Thyroid gland (tissue), 4 donors: ENCODE measurements at regions not wholly inside any gene's neighbourhood (a gene's known extent, or its start where the extent isn't known, plus 50 kb on each side); places are given as distances from the start of the nearest gene placed in this dataset.
A peak's percentile ranks its signal among the peaks of the same experiment; 100 is the strongest.

ENCODE experiments used
- DNase-seq, 2 donors: peaks; one replicate each; pipeline ENCODE4 v3.0.0-alpha.2; 2019
- H3K27ac ChIP-seq, 3 donors: fragments of 200-600 bp; sonication (generic); 1 replicate in 2 of 3; 2 replicates in 1 of 3; pipeline ENCODE4 v1.5.1; 2016 to 2019; ENCODE audit warnings: mild to moderate bottlenecking in 1 of 3, moderate library complexity in 1 of 3
- H3K27me3 ChIP-seq: fragments of 200-600 bp; sonication (generic); one replicate; pipeline ENCODE4 v1.5.1; 2019
- H3K36me3 ChIP-seq, 2 donors: fragments of 200-600 bp; sonication (generic); one replicate each; pipeline ENCODE4 v1.5.1; 2016 to 2019
- H3K4me1 ChIP-seq, 2 donors: fragments of 200-600 bp; sonication (generic); one replicate each; pipeline ENCODE4 v1.5.1; 2017 to 2019
- H3K4me3 ChIP-seq, 3 donors: fragments of 200-600 bp; sonication (generic); replicated peaks in 1 of 3; 1 replicate in 2 of 3; 2 replicates in 1 of 3; pipeline ENCODE4 v1.5.1; 2016; ENCODE audit warnings: mild to moderate bottlenecking in 1 of 3
- H3K9me3 ChIP-seq: fragments of 200-600 bp; sonication (generic); one replicate; pipeline ENCODE4 v1.5.1; 2017
- POLR2A ChIP-seq, 2 donors: fragments of 450-650 bp; IDR thresholded peaks; one replicate each; pipeline ENCODE4 v1.6.1; 2017; ENCODE audit warnings: antibody characterized with exemption in 2 of 2, mild to moderate bottlenecking in 2 of 2, moderate library complexity in 1 of 2
- WGBS, 2 donors: methylation state at CpG; one replicate each; pipeline ENCODE4 v1.1.5; 2017; 5-methylcytosine and 5-hydroxymethylcytosine counted together
- intact Hi-C: fragments of 100-400 bp; cut with DNase I; formaldehyde crosslinking; loops from one replicate; pipeline ENCODE4 v1.15.1; 2023
- TF ChIP-seq, protein P1 (sequence below), 6 experiments: fragments of 200-600 bp in 3 of 6; fragments of 450-650 bp in 3 of 6; sonication (generic) in 3 of 6; IDR thresholded peaks; one replicate each; pipeline ENCODE4 v1.5.1; 2016 to 2019; ENCODE audit warnings: antibody characterized with exemption in 6 of 6, mild to moderate bottlenecking in 2 of 6, inconsistent platforms in 1 of 6, moderate library complexity in 1 of 6

DNA sequence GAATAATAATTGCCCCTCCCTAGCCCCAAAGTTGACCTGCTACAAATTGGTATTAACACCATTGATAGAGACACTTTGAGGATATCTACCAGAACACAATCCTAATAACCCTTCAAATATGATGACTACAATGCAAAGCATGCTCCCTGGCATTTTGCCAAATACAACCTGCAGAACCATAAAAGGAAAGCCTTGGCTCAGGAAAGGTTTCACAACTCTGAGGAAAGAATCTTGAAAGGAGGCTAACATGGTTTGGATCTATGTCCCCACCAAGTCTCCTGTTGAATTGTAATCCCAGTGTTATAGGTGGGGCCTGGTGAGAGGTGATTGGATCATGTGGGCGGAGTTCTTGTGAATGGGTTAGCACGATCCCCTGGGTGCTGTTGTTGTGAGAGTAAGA lies 140.4 kb upstream of the ARHGAP42 start:
- H3K27ac ChIP-seq: no peak overlapping the region
- no peaks in the 10 kb centered on the region for H3K36me3 ChIP-seq
- intact Hi-C loops: no loop called here
- no peak for TF ChIP-seq POLR2A (IDR thresholded peaks at IDR 0.05)
- TF ChIP-seq, protein P1, sequence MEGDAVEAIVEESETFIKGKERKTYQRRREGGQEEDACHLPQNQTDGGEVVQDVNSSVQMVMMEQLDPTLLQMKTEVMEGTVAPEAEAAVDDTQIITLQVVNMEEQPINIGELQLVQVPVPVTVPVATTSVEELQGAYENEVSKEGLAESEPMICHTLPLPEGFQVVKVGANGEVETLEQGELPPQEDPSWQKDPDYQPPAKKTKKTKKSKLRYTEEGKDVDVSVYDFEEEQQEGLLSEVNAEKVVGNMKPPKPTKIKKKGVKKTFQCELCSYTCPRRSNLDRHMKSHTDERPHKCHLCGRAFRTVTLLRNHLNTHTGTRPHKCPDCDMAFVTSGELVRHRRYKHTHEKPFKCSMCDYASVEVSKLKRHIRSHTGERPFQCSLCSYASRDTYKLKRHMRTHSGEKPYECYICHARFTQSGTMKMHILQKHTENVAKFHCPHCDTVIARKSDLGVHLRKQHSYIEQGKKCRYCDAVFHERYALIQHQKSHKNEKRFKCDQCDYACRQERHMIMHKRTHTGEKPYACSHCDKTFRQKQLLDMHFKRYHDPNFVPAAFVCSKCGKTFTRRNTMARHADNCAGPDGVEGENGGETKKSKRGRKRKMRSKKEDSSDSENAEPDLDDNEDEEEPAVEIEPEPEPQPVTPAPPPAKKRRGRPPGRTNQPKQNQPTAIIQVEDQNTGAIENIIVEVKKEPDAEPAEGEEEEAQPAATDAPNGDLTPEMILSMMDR (IDR thresholded peaks at IDR 0.05): no peak
- H3K4me3 ChIP-seq: no peak overlapping the region
- H3K9me3 ChIP-seq: no peaks in the 10 kb centered on the region
- DNase-seq: peak in 1 of 2 donors; percentile 8
- 83 to 87% methylated on average over 2 of the region's 2 CpGs for WGBS, 2 donors
- H3K4me1 ChIP-seq: no peaks in the 10 kb centered on the region
- no peaks in the 10 kb centered on the region for H3K27me3 ChIP-seq

DNA sequence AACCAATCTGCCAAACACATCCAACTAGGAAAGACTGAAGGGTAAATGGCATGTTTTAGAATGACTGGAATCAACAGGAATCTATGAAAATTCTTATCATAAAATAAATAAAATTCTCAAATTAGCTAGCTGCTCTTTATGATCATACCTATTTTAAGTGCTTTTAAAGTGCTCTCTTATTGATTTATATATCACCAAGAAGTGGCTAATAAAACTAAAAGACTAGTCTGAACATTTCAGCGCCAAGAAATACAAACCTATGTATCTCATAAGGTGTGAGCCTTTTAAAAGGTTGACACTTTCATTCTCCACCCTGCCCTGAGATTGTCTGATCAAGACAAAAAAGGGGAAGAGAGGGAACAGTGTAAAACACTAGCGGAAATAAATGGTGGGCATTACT lies 136.8 kb upstream of the ARHGAP42 start:
- H3K4me3 ChIP-seq: no peak overlapping the region
- H3K9me3 ChIP-seq: no peaks in the 10 kb centered on the region
- H3K27me3 ChIP-seq: no peaks in the 10 kb centered on the region
- no peak for TF ChIP-seq POLR2A (IDR thresholded peaks at IDR 0.05)
- TF ChIP-seq, protein P1 (IDR thresholded peaks at IDR 0.05): no peak
- intact Hi-C loops: no loop called here
- DNase-seq: no peak
- WGBS, 2 donors: 97 to 98% methylated on average over 2 of the region's 2 CpGs
- no peak overlapping the region for H3K27ac ChIP-seq
- no peaks in the 10 kb centered on the region for H3K4me1 ChIP-seq
- H3K36me3 ChIP-seq: no peaks in the 10 kb centered on the region

DNA sequence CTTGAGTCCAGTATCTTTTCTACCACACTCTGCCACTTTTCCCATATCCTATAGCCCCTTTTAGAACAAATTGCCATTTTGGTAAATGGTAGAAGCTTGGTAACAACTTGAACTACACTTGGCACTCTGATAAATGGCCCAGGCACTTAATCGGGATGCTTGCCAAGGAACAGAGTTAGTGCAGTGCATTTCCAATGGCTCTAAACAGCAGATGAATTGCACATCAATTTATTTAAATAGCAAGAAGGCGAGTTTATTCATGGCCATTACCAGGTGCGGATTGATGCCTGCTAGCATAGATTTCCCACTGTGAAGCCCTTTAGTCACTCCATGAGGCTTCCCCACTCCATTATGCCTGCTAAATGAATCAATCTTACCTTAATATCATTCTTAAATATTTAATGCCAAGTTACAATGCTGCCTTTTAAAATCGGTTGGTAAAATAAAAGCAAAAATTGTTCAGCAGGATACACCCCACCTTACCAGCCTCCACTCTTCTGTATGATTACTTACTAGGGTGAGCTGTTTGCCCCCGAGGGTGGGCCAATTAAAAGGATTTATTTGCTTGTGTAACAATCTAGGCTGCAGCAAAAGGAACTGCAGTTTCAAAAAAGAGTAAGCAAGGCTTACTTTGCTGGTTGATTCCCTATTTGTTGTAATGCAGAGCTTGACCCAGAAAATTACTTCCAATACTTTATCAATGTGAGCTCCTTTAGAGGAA lies 136.0 kb upstream of the ARHGAP42 start:
- Histone ChIP-seq H3K9me3 (no peaks in the 10 kb centered on the region), H3K4me1 (no peaks in the 10 kb centered on the region), H3K4me3 (no peak overlapping the region), H3K27me3 (no peaks in the 10 kb centered on the region), H3K36me3 (no peaks in the 10 kb centered on the region), H3K27ac (no peak overlapping the region)
- intact Hi-C loops: no loop called here
- TF ChIP-seq, protein P1 (IDR thresholded peaks at IDR 0.05): no peak
- no peak for TF ChIP-seq POLR2A (IDR thresholded peaks at IDR 0.05)
- DNase-seq: no peak
- 64 to 73% methylated on average over 5 of the region's 5 CpGs for WGBS, 2 donors

DNA sequence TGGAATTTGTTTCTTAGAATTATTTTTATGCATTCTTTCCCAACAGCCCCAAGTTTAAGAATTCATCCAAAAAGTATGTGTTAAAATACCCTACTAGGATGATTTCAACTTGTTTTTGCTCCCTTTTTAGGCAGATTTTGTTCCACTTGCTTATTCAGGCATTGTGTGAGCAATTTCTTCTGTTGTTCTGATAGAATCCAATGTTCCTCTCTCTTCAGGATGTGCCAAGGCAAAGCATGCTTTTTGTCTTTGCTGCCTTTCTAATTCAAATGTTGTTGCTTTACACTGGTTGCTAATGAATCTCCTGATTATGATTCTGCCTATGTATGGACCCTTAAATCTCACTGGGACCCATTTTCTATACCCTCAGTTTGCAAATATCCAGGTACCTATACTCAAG lies 131.2 kb upstream of the ARHGAP42 start:
- Histone ChIP-seq H3K27me3 (no peaks in the 10 kb centered on the region), H3K9me3 (no peaks in the 10 kb centered on the region), H3K27ac (no peak overlapping the region), H3K36me3 (no peaks in the 10 kb centered on the region), H3K4me3 (no peak overlapping the region), H3K4me1 (no peaks in the 10 kb centered on the region)
- TF ChIP-seq, protein P1 (IDR thresholded peaks at IDR 0.05): no peak
- no peak for TF ChIP-seq POLR2A (IDR thresholded peaks at IDR 0.05)
- intact Hi-C loops: no loop called here
- DNase-seq: no peak

DNA sequence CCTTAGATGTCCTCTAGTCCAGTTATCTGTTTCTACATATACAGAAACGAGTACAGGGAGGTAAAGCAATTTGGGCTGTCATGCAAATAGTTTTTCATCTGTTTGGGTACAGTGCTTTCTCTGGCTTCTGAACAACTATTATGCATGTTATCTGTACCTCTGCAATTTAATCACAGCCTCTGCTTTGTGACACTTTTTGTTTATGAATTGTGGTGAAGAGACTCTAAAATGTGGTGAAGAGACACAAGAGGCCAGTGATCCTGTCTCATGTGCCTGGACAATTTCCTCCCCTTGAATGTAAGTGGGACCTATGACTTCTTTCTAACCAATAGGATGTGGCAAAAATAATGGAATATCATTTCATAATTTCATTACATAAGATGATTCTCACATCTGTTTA lies 130.3 kb upstream of the ARHGAP42 start:
- no peaks in the 10 kb centered on the region for H3K9me3 ChIP-seq
- no peaks in the 10 kb centered on the region for H3K36me3 ChIP-seq
- H3K27ac ChIP-seq: no peak overlapping the region
- H3K27me3 ChIP-seq: no peaks in the 10 kb centered on the region
- intact Hi-C loops: no loop called here
- DNase-seq: no peak
- 76 to 83% methylated on average over 1 of the region's 1 CpG for WGBS, 2 donors
- H3K4me1 ChIP-seq: no peaks in the 10 kb centered on the region
- no peak overlapping the region for H3K4me3 ChIP-seq
- TF ChIP-seq, protein P1 (IDR thresholded peaks at IDR 0.05): no peak
- TF ChIP-seq POLR2A (IDR thresholded peaks at IDR 0.05): no peak
